SK-N-SH treated with all-trans-retinoic acid at 6 μM for 48 hours (cell line): ENCODE measurements at regions not wholly inside any gene's neighbourhood (a gene's known extent, or its start where the extent isn't known, plus 50 kb on each side); places are given as distances from the start of the nearest gene placed in this dataset.

Experiments
- ATAC-seq: fragments of 200-7000 bp; cut with Tn5 transposase; 3 replicates; pipeline ENCODE4 v1.9.1; 2020; ENCODE audit warnings: mild to moderate bottlenecking, moderate library complexity
- ARNTL ChIP-seq: fragments of 450-650 bp; formaldehyde crosslinking; IDR thresholded peaks from 2 replicates; pipeline ENCODE4 v1.5.0; 2020; ENCODE audit warnings: low read depth, mild to moderate bottlenecking, moderate library complexity, borderline replicate concordance
- CSDC2 ChIP-seq: fragments of 250-450 bp; sonication (Bioruptor Pico); IDR thresholded peaks from 2 replicates; pipeline ENCODE4 v1.5.0; 2020; ENCODE audit warnings: mild to moderate bottlenecking, moderate library complexity
- ESRRG ChIP-seq: fragments of 250-450 bp; sonication (Bioruptor Pico); IDR thresholded peaks from 2 replicates; pipeline ENCODE4 v1.6.1; 2021; ENCODE audit warnings: mild to moderate bottlenecking
- GLIS3 ChIP-seq: fragments of 250-450 bp; sonication (Bioruptor Pico); IDR thresholded peaks from 2 replicates; pipeline ENCODE4 v1.5.0; 2020; ENCODE audit warnings: mild to moderate bottlenecking, moderate library complexity
- OSR1 ChIP-seq: fragments of 250-450 bp; sonication (Bioruptor Pico); IDR thresholded peaks from 2 replicates; pipeline ENCODE4 v1.8.0; 2022; ENCODE audit warnings: moderate library complexity, mild to moderate bottlenecking, inconsistent platforms
- RARB ChIP-seq: fragments of 250-450 bp; sonication (Bioruptor Pico); IDR thresholded peaks from 2 replicates; pipeline ENCODE4 v1.8.0; 2021; ENCODE audit warnings: mild to moderate bottlenecking, moderate library complexity
- SNAI2 ChIP-seq: fragments of 250-450 bp; sonication (Bioruptor Pico); IDR thresholded peaks from 2 replicates; pipeline ENCODE4 v1.5.0; 2020; ENCODE audit warnings: mild to moderate bottlenecking, moderate library complexity
- TCF4 ChIP-seq: fragments of 250-450 bp; sonication (Bioruptor Pico); IDR thresholded peaks from 2 replicates; pipeline ENCODE4 v1.8.0; 2021; ENCODE audit warnings: mild to moderate bottlenecking, moderate library complexity, borderline replicate concordance
- TOX ChIP-seq: fragments of 250-450 bp; sonication (Bioruptor Pico); IDR thresholded peaks from 2 replicates; pipeline ENCODE4 v1.8.0; 2021; ENCODE audit warnings: mild to moderate bottlenecking, moderate library complexity, borderline replicate concordance
- ZC3H10 ChIP-seq: fragments of 250-450 bp; sonication (Bioruptor Pico); IDR thresholded peaks from 2 replicates; pipeline ENCODE4 v1.5.1; 2021; ENCODE audit warnings: mild to moderate bottlenecking, moderate library complexity
- ZFP30 ChIP-seq: fragments of 450-650 bp; formaldehyde crosslinking; IDR thresholded peaks from 2 replicates; pipeline ENCODE4 v1.5.0; 2022; ENCODE audit warnings: mild to moderate bottlenecking, moderate library complexity
- ZNF565 ChIP-seq: fragments of 450-650 bp; formaldehyde crosslinking; conservative IDR thresholded peaks from 2 replicates; pipeline ENCODE4 v1.5.0; 2020; ENCODE audit warnings: low read depth, mild to moderate bottlenecking, moderate library complexity
- ZNF70 ChIP-seq: fragments of 450-650 bp; formaldehyde crosslinking; IDR thresholded peaks from 2 replicates; pipeline ENCODE4 v1.5.0; 2020; ENCODE audit warnings: mild to moderate bottlenecking, moderate library complexity
- ZNF8 ChIP-seq: fragments of 450-650 bp; formaldehyde crosslinking; IDR thresholded peaks from 2 replicates; pipeline ENCODE4 v1.5.0; 2020; ENCODE audit warnings: mild to moderate bottlenecking, moderate library complexity
- TF ChIP-seq, protein P1 (sequence below): fragments of 250-450 bp; sonication (Bioruptor Pico); IDR thresholded peaks from 2 replicates; pipeline ENCODE4 v1.5.0; 2020; ENCODE audit warnings: mild to moderate bottlenecking, moderate library complexity
- TF ChIP-seq, protein P2 (sequence below): fragments of 250-450 bp; sonication (Bioruptor Pico); IDR thresholded peaks from 2 replicates; pipeline ENCODE4 v1.5.1; 2021; ENCODE audit warnings: mild to moderate bottlenecking, moderate library complexity
- TF ChIP-seq, protein P3 (sequence below): fragments of 250-450 bp; sonication (Bioruptor Pico); IDR thresholded peaks from 2 replicates; pipeline ENCODE4 v1.5.1; 2020; ENCODE audit warnings: low read depth, mild to moderate bottlenecking, moderate library complexity

DNA sequence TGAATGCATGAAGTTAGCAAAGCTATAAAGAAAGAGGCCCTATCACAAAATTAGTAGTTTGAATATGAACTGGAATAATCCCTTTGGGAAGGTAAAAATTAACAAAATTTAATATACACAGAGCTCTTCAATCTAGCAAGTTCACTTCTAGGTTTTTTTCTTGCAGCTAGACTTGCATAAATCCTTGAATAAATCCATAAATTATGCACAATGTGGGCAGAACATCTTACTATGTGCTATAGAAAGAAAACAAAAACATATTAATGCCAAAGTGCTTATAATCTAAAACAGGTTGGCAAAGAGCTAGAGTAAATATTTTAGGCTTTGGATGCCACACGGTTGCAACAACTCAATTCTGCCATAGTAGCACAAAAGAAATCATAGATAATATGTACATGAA lies 138.5 kb upstream of the FREM1 start:
- ATAC-seq: no peak
- no peak for TF ChIP-seq ESRRG (CRISPR knock-in tag)
- TF ChIP-seq ZC3H10 (CRISPR knock-in tag): no peak
- TF ChIP-seq RARB (CRISPR knock-in tag): no peak
- TF ChIP-seq, protein P1, sequence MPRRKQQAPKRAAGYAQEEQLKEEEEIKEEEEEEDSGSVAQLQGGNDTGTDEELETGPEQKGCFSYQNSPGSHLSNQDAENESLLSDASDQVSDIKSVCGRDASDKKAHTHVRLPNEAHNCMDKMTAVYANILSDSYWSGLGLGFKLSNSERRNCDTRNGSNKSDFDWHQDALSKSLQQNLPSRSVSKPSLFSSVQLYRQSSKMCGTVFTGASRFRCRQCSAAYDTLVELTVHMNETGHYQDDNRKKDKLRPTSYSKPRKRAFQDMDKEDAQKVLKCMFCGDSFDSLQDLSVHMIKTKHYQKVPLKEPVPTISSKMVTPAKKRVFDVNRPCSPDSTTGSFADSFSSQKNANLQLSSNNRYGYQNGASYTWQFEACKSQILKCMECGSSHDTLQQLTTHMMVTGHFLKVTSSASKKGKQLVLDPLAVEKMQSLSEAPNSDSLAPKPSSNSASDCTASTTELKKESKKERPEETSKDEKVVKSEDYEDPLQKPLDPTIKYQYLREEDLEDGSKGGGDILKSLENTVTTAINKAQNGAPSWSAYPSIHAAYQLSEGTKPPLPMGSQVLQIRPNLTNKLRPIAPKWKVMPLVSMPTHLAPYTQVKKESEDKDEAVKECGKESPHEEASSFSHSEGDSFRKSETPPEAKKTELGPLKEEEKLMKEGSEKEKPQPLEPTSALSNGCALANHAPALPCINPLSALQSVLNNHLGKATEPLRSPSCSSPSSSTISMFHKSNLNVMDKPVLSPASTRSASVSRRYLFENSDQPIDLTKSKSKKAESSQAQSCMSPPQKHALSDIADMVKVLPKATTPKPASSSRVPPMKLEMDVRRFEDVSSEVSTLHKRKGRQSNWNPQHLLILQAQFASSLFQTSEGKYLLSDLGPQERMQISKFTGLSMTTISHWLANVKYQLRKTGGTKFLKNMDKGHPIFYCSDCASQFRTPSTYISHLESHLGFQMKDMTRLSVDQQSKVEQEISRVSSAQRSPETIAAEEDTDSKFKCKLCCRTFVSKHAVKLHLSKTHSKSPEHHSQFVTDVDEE (CRISPR knock-in tag): no peak
- TF ChIP-seq ZNF70 (CRISPR knock-in tag): no peak
- no peak for TF ChIP-seq ZFP30 (CRISPR knock-in tag)
- TF ChIP-seq ZNF8 (CRISPR knock-in tag): no peak
- TF ChIP-seq CSDC2 (CRISPR knock-in tag): no peak
- TF ChIP-seq GLIS3: no peak
- TF ChIP-seq, protein P2, sequence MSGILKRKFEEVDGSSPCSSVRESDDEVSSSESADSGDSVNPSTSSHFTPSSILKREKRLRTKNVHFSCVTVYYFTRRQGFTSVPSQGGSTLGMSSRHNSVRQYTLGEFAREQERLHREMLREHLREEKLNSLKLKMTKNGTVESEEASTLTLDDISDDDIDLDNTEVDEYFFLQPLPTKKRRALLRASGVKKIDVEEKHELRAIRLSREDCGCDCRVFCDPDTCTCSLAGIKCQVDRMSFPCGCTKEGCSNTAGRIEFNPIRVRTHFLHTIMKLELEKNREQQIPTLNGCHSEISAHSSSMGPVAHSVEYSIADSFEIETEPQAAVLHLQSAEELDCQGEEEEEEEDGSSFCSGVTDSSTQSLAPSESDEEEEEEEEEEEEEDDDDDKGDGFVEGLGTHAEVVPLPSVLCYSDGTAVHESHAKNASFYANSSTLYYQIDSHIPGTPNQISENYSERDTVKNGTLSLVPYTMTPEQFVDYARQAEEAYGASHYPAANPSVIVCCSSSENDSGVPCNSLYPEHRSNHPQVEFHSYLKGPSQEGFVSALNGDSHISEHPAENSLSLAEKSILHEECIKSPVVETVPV (CRISPR knock-in tag): no peak
- no peak for TF ChIP-seq TCF4
- no peak for TF ChIP-seq ARNTL (CRISPR knock-in tag)
- TF ChIP-seq SNAI2 (CRISPR knock-in tag): no peak
- TF ChIP-seq TOX: no peak
- no peak for TF ChIP-seq OSR1 (CRISPR knock-in tag)

DNA sequence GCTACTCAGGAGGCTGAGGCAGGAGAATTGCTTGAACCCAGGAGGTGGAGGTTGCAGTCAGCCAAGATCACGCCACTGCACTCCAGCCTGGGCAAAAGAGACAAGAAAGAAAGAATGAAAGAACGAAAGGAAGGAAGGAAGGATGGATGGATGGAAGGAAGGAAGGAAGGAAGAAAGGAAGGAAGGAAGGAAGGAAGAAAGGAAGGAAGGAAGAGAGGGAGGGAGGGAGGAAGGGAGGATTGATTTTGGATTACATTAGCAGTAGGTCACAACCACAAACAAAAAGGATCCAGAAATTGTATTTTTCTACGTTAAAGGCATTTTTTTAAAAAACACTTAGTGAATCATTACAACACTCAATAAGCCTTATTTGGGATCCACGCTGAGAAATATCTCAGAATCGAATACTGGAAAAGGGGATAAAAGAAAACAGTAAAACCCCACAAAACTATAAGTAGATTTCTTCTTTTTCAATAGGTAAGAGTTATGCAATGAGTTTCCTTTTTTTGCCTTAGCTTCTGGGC lies 136.9 kb upstream of the FREM1 start:
- ATAC-seq: no peak
- TF ChIP-seq ZC3H10 (CRISPR knock-in tag): no peak

DNA sequence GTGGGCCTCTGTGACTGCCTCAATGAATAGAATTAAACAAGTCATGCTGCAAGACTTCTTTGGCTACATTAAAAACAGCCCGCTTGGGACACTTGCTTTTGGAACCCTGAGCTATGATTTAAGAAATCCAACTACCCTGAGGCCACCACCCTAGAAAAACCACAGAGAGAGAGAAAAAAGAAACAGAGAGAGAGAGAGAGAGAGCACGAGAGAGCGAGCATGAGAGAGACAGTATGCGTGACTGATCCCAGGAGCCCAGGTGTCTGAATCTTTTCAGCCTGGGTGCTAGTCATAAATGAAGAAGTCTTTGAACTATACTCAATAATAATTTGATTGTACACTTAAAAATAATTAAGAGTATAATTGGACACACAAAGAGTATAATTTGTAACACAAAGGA lies 123.1 kb upstream of the FREM1 start:
- no peak for ATAC-seq
- no peak for TF ChIP-seq TCF4
- TF ChIP-seq, protein P3, sequence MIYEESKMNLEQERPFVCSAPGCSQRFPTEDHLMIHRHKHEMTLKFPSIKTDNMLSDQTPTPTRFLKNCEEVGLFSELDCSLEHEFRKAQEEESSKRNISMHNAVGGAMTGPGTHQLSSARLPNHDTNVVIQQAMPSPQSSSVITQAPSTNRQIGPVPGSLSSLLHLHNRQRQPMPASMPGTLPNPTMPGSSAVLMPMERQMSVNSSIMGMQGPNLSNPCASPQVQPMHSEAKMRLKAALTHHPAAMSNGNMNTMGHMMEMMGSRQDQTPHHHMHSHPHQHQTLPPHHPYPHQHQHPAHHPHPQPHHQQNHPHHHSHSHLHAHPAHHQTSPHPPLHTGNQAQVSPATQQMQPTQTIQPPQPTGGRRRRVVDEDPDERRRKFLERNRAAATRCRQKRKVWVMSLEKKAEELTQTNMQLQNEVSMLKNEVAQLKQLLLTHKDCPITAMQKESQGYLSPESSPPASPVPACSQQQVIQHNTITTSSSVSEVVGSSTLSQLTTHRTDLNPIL (CRISPR knock-in tag): no peak
- TF ChIP-seq ZNF565 (CRISPR knock-in tag): no peak

DNA sequence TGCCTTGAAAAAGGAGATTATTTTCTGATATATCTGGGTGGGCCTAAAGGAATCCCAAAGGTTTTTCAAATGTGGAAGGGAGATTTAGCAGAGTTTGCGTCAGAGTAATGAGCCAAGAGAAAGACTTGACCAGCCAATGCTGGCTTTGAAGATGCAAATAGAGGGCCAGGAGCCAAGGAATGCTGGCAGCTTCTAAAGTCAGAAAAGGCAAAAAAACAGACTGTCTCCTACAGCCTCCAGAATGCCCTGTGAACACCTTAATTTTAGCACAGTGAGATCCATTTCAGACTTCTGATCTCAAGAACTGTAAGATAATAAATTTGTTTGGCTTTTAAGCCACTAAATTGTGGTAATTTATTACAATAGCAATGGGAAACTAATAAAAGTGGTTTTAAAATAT lies 122.6 kb upstream of the FREM1 start:
- no peak for ATAC-seq
- TF ChIP-seq ESRRG (CRISPR knock-in tag) (no peak), TOX (no peak)

DNA sequence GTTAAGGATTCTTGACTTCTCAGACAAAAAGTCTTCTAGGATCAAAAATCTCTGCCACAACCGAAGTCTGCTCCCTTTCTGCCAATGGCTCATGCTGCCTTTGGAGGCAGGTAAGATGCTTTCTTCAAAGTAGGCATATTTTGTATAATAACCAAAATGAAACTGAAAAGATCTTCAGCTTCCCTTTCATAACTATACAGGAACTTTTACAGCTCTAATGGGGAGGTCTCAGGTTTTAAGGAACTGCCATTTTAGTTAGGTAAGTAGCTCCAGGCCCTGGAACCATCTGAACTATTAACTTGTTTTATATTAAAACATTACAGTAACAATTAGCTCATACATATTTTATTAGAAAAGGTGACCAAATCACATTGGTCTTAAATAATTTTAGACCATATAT lies 110.9 kb upstream of the FREM1 start:
- TF ChIP-seq, protein P3 (CRISPR knock-in tag): no peak
- TF ChIP-seq ESRRG (CRISPR knock-in tag): no peak
- TF ChIP-seq SNAI2 (CRISPR knock-in tag): no peak
- TF ChIP-seq ZNF565 (CRISPR knock-in tag): no peak
- no peak for TF ChIP-seq ZNF70 (CRISPR knock-in tag)

DNA sequence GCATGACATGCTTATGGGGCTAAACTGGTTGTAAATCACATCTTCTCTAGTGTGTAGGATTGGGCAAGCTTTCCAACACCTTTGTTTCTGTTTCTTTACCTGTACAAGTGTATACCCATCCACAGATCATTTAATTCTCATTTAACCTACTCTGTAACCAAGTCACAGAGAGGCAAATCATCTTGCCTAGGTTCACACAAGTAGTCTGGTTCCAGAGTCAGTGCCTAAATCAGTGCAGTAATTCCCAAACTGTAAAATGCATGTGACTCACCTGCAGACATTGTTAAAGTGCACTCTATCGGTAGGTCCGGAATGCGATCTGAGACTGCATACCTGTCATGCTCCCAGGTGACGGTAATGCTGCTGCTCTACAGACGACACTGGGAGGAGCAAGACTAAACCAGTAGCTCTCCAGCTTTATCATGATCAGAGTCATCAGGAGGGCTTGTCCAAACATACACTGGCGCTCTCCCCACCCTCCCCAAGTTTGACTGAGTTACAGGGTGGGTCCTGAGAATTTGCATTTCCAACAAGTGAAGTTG lies 107.9 kb upstream of the FREM1 start:
- TF ChIP-seq ZNF8 (CRISPR knock-in tag) (no peak), GLIS3 (no peak), TCF4 (no peak), CSDC2 (CRISPR knock-in tag) (no peak), TOX (no peak)
- TF ChIP-seq, protein P3 (CRISPR knock-in tag): no peak
- ATAC-seq: no peak

More for the DNA sequence above, 110.9 kb upstream of the FREM1 start:
- no peak for ATAC-seq
